ENCODE measurements at regions not wholly inside any gene's neighbourhood (a gene's known extent, or its start where the extent isn't known, plus 50 kb on each side); places are given as distances from the start of the nearest gene placed in this dataset.

DNA sequence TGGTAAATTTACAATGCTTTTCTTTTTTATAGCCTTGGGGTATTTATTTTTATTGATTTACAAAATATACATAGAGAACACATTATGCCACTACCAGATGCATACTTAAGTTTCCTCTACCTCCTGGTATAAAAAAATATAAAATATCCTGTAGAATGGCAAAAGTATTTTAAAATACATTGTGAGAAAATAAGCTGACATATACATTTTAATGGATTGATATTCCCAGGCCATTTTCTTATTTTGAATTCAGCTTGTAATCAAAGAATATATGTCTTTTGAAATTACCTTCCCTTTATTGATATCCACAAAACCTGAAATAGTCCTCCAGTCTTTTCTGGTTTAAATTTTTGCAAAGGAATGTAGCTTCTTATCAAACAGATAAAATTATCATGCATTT lies 923.9 kb downstream of the CDH18 start:
- DNase-seq (ENCODE audit: low read depth, low spot score) (no peak), ATAC-seq (no peak)
- no peak overlapping the region for H3K4me3 ChIP-seq (ENCODE audit: low read depth in 2 of 2, low read length in 2 of 2)
- CTCF ChIA-PET: no interaction called here
- TF ChIP-seq, protein P1, sequence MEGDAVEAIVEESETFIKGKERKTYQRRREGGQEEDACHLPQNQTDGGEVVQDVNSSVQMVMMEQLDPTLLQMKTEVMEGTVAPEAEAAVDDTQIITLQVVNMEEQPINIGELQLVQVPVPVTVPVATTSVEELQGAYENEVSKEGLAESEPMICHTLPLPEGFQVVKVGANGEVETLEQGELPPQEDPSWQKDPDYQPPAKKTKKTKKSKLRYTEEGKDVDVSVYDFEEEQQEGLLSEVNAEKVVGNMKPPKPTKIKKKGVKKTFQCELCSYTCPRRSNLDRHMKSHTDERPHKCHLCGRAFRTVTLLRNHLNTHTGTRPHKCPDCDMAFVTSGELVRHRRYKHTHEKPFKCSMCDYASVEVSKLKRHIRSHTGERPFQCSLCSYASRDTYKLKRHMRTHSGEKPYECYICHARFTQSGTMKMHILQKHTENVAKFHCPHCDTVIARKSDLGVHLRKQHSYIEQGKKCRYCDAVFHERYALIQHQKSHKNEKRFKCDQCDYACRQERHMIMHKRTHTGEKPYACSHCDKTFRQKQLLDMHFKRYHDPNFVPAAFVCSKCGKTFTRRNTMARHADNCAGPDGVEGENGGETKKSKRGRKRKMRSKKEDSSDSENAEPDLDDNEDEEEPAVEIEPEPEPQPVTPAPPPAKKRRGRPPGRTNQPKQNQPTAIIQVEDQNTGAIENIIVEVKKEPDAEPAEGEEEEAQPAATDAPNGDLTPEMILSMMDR (IDR thresholded peaks at IDR 0.05): no peak
- TF ChIP-seq SIN3A (IDR thresholded peaks at IDR 0.05; ENCODE audit: borderline replicate concordance, insufficient read depth, low read depth, low read length): no peak
- TF ChIP-seq POLR2AphosphoS5 (IDR thresholded peaks at IDR 0.05; ENCODE audit: low read depth, low read length): no peak
- TF ChIP-seq TCF7L2 (IDR thresholded peaks at IDR 0.05; ENCODE audit: low read depth, low read length): no peak
- TF ChIP-seq, protein P2, sequence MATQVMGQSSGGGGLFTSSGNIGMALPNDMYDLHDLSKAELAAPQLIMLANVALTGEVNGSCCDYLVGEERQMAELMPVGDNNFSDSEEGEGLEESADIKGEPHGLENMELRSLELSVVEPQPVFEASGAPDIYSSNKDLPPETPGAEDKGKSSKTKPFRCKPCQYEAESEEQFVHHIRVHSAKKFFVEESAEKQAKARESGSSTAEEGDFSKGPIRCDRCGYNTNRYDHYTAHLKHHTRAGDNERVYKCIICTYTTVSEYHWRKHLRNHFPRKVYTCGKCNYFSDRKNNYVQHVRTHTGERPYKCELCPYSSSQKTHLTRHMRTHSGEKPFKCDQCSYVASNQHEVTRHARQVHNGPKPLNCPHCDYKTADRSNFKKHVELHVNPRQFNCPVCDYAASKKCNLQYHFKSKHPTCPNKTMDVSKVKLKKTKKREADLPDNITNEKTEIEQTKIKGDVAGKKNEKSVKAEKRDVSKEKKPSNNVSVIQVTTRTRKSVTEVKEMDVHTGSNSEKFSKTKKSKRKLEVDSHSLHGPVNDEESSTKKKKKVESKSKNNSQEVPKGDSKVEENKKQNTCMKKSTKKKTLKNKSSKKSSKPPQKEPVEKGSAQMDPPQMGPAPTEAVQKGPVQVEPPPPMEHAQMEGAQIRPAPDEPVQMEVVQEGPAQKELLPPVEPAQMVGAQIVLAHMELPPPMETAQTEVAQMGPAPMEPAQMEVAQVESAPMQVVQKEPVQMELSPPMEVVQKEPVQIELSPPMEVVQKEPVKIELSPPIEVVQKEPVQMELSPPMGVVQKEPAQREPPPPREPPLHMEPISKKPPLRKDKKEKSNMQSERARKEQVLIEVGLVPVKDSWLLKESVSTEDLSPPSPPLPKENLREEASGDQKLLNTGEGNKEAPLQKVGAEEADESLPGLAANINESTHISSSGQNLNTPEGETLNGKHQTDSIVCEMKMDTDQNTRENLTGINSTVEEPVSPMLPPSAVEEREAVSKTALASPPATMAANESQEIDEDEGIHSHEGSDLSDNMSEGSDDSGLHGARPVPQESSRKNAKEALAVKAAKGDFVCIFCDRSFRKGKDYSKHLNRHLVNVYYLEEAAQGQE (IDR thresholded peaks at IDR 0.05; ENCODE audit: insufficient read depth in 1 of 2, low read depth in 2 of 2, low read length in 1 of 2): no peak
- H3K9me3 ChIP-seq (ENCODE audit: control insufficient read depth, insufficient read depth, low read depth, low read length): no peaks in the 10 kb centered on the region
- H3K27ac ChIP-seq (ENCODE audit: low read length): no peak overlapping the region
- no peaks in the 10 kb centered on the region for H3K4me1 ChIP-seq (ENCODE audit: control insufficient read depth, insufficient read depth, low read length)
- POLR2A ChIA-PET: no interaction called here
- intact Hi-C loops (cut with micrococcal nuclease; ENCODE audit: unreplicated experiment): no loop called here
- no peaks in the 10 kb centered on the region for H3K27me3 ChIP-seq (ENCODE audit: control insufficient read depth, insufficient read depth, low read length)
- H3K36me3 ChIP-seq (ENCODE audit: control insufficient read depth, insufficient read depth, low read length): no peaks in the 10 kb centered on the region
- BruUV-seq (replicated peaks): no TSS peak
- in situ Hi-C loops (cut with HindIII; ENCODE audit: low pct_unique_long_range_greater_than_20kb, low sequenced_read_pairs): no loop called here

DNA sequence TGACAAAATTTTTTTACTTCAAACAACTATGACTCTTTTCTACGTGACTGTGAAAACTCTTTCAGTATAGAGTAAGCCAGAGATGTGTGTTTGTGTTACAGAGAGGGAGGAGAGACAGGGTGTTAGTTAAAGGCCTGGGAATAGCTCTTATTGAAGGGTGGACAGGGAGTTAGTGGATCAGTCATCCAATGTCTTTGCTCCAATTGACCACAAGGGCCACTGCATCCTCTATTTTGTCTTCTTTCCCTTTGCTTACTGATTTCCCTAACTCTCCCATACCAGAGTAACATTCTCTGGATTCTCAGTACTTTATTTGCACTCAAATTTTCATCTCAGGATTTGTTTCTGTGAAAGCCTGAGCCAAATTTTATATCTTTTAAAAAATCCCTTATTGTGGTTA lies 920.3 kb downstream of the CDH18 start:
- CTCF ChIA-PET: no interaction called here
- no peak overlapping the region for H3K4me3 ChIP-seq (ENCODE audit: low read depth in 2 of 2, low read length in 2 of 2)
- no peaks in the 10 kb centered on the region for H3K27me3 ChIP-seq (ENCODE audit: control insufficient read depth, insufficient read depth, low read length)
- POLR2A ChIA-PET: no interaction called here
- H3K9me3 ChIP-seq (ENCODE audit: control insufficient read depth, insufficient read depth, low read depth, low read length): peaks cover under 1% of the 10 kb centered on the region; the same call in 1 of the 2 replicates
- DNase-seq (ENCODE audit: low read depth, low spot score) (no peak), ATAC-seq (no peak)
- in situ Hi-C loops (cut with HindIII; ENCODE audit: low pct_unique_long_range_greater_than_20kb, low sequenced_read_pairs): no loop called here
- H3K36me3 ChIP-seq (ENCODE audit: control insufficient read depth, insufficient read depth, low read length): no peaks in the 10 kb centered on the region
- intact Hi-C loops (cut with micrococcal nuclease; ENCODE audit: unreplicated experiment): no loop called here
- H3K4me1 ChIP-seq (ENCODE audit: control insufficient read depth, insufficient read depth, low read length): no peaks in the 10 kb centered on the region
- TF ChIP-seq POLR2AphosphoS5 (IDR thresholded peaks at IDR 0.05; ENCODE audit: low read depth, low read length) (no peak), TCF7L2 (IDR thresholded peaks at IDR 0.05; ENCODE audit: low read depth, low read length) (no peak), SIN3A (IDR thresholded peaks at IDR 0.05; ENCODE audit: borderline replicate concordance, insufficient read depth, low read depth, low read length) (no peak)
- TF ChIP-seq, protein P2 (IDR thresholded peaks at IDR 0.05; ENCODE audit: insufficient read depth in 1 of 2, low read depth in 2 of 2, low read length in 1 of 2): no peak
- TF ChIP-seq, protein P1 (IDR thresholded peaks at IDR 0.05): no peak
- BruUV-seq (replicated peaks): no TSS peak
- H3K27ac ChIP-seq (ENCODE audit: low read length): no peak overlapping the region
